Activated naive CD4-positive, alpha-beta T cell treated with anti-CD3 and anti-CD28 coated beads for 36 hours (primary cell): ENCODE measurements at regions not wholly inside any gene's neighbourhood (a gene's known extent, or its start where the extent isn't known, plus 50 kb on each side); places are given as distances from the start of the nearest gene placed in this dataset.

Experiments
- CTCF ChIA-PET: fragments of 350-600 bp; sonication (Branson Sonifier 250); formaldehyde crosslinking; loops from one replicate; lab custom pipeline; 2021; ENCODE audit warnings: antibody characterized with exemption; lab: Charles Lee
- DNase-seq: peaks from one replicate; pipeline ENCODE4 v3.0.0-alpha.2; 2020
- H3K27ac Mint-ChIP-seq: one replicate; pipeline ENCODE4 v1.8.0; 2021; ENCODE audit warnings: mild to moderate bottlenecking, mixed read lengths
- H3K27me3 Mint-ChIP-seq: one replicate; pipeline ENCODE4 v1.8.0; 2021; ENCODE audit warnings: low read depth, mixed read lengths
- H3K36me3 Mint-ChIP-seq: one replicate; pipeline ENCODE4 v1.8.0; 2021; ENCODE audit warnings: low read depth, mixed read lengths
- H3K4me1 Mint-ChIP-seq: one replicate; pipeline ENCODE4 v1.8.0; 2021; ENCODE audit warnings: low read depth, mixed read lengths
- H3K4me3 Mint-ChIP-seq: one replicate; pipeline ENCODE4 v1.8.0; 2021; ENCODE audit warnings: mild to moderate bottlenecking, moderate library complexity, mixed read lengths
- H3K9me3 Mint-ChIP-seq: one replicate; pipeline ENCODE4 v1.8.0; 2021; ENCODE audit warnings: mixed read lengths
- intact Hi-C: fragments of 100-400 bp; cut with micrococcal nuclease; formaldehyde crosslinking; loops from one replicate; pipeline ENCODE4 v1.15.1; 2023

- Mint-ChIP-seq H3K27me3 (no peaks in the 10 kb centered on the region), H3K27ac (no peak overlapping the region), H3K9me3 (peaks cover 15% of the 10 kb centered on the region), H3K4me3 (no peak overlapping the region), H3K36me3 (no peaks in the 10 kb centered on the region), H3K4me1 (no peaks in the 10 kb centered on the region)
- CTCF ChIA-PET, result no interaction called here
- intact Hi-C loops, result no loop called here
- no peak for DNase-seq
Measured at GRCh38 chr12:40586823-40587222, 105.4 kb upstream of the CNTN1 start.

- Mint-ChIP-seq H3K27me3 (no peaks in the 10 kb centered on the region), H3K36me3 (no peaks in the 10 kb centered on the region), H3K4me3 (no peak overlapping the region), H3K9me3 (peaks cover 11% of the 10 kb centered on the region), H3K4me1 (no peaks in the 10 kb centered on the region), H3K27ac (no peak overlapping the region)
- CTCF ChIA-PET, result no interaction called here
- no peak for DNase-seq
- intact Hi-C loops, result no loop called here
Measured at GRCh38 chr12:40587421-40587820, 104.8 kb upstream of the CNTN1 start.

- no peak overlapping the region for H3K27ac Mint-ChIP-seq
- no peaks in the 10 kb centered on the region for H3K27me3 Mint-ChIP-seq
- intact Hi-C loops, result no loop called here
- H3K36me3 Mint-ChIP-seq, result no peaks in the 10 kb centered on the region
- no peak overlapping the region for H3K4me3 Mint-ChIP-seq
- no peaks in the 10 kb centered on the region for H3K4me1 Mint-ChIP-seq
- CTCF ChIA-PET, result no interaction called here
- H3K9me3 Mint-ChIP-seq, result peaks cover 9% of the 10 kb centered on the region
- no peak for DNase-seq
Measured at GRCh38 chr12:40587970-40588369, 104.3 kb upstream of the CNTN1 start.

- no peak for DNase-seq
- intact Hi-C loops, result no loop called here
- CTCF ChIA-PET, result no interaction called here
- H3K9me3 Mint-ChIP-seq, result peaks cover 7% of the 10 kb centered on the region
- no peak overlapping the region for H3K27ac Mint-ChIP-seq
- no peaks in the 10 kb centered on the region for H3K36me3 Mint-ChIP-seq
- H3K27me3 Mint-ChIP-seq, result no peaks in the 10 kb centered on the region
- H3K4me3 Mint-ChIP-seq, result no peak overlapping the region
- H3K4me1 Mint-ChIP-seq, result no peaks in the 10 kb centered on the region
Measured at GRCh38 chr12:40597133-40597532, 95.1 kb upstream of the CNTN1 start.

GRCh38 chr12:40598073-40598472, 94.2 kb upstream of the CNTN1 start:
- intact Hi-C loops, result no loop called here
- CTCF ChIA-PET, result no interaction called here
- Mint-ChIP-seq H3K27ac (no peak overlapping the region), H3K27me3 (no peaks in the 10 kb centered on the region), H3K4me1 (no peaks in the 10 kb centered on the region), H3K36me3 (no peaks in the 10 kb centered on the region), H3K9me3 (peaks cover 7% of the 10 kb centered on the region), H3K4me3 (no peak overlapping the region)
- no peak for DNase-seq

- CTCF ChIA-PET, result no interaction called here
- no peaks in the 10 kb centered on the region for H3K36me3 Mint-ChIP-seq
- intact Hi-C loops, result no loop called here
- no peaks in the 10 kb centered on the region for H3K4me1 Mint-ChIP-seq
- no peak overlapping the region for H3K27ac Mint-ChIP-seq
- no peaks in the 10 kb centered on the region for H3K27me3 Mint-ChIP-seq
- H3K4me3 Mint-ChIP-seq, result no peak overlapping the region
- peaks cover 4% of the 10 kb centered on the region for H3K9me3 Mint-ChIP-seq
- DNase-seq, result no peak
Measured at GRCh38 chr12:40602562-40602961, 89.7 kb upstream of the CNTN1 start.

- H3K27ac Mint-ChIP-seq, result no peak overlapping the region
- no peak for DNase-seq
Measured at GRCh38 chr12:40614923-40615322, 77.3 kb upstream of the CNTN1 start.

GRCh38 chr12:40615590-40615989, 76.6 kb upstream of the CNTN1 start:
- intact Hi-C loops, result no loop called here
- no peak for DNase-seq
- no peaks in the 10 kb centered on the region for H3K27me3 Mint-ChIP-seq
- no peaks in the 10 kb centered on the region for H3K36me3 Mint-ChIP-seq
- no peak overlapping the region for H3K27ac Mint-ChIP-seq
- CTCF ChIA-PET, result no interaction called here
- no peaks in the 10 kb centered on the region for H3K4me1 Mint-ChIP-seq
- H3K9me3 Mint-ChIP-seq, result no peaks in the 10 kb centered on the region
- no peak overlapping the region for H3K4me3 Mint-ChIP-seq

More at GRCh38 chr12:40614923-40615322, 77.3 kb upstream of the CNTN1 start:
- intact Hi-C loops, result no loop called here
- Mint-ChIP-seq H3K4me1 (no peaks in the 10 kb centered on the region), H3K27me3 (no peaks in the 10 kb centered on the region), H3K4me3 (no peak overlapping the region), H3K36me3 (no peaks in the 10 kb centered on the region), H3K9me3 (no peaks in the 10 kb centered on the region)
- CTCF ChIA-PET, result no interaction called here

- Mint-ChIP-seq H3K4me1 (no peaks in the 10 kb centered on the region), H3K27me3 (no peaks in the 10 kb centered on the region), H3K4me3 (no peak overlapping the region), H3K27ac (no peak overlapping the region), H3K36me3 (no peaks in the 10 kb centered on the region), H3K9me3 (no peaks in the 10 kb centered on the region)
- intact Hi-C loops, result no loop called here
- CTCF ChIA-PET, result no interaction called here
- no peak for DNase-seq
Measured at GRCh38 chr12:40616383-40616915, 75.8 kb upstream of the CNTN1 start.

GRCh38 chr12:40618636-40619035, 73.6 kb upstream of the CNTN1 start:
- intact Hi-C loops, result no loop called here
- DNase-seq, result no peak
- CTCF ChIA-PET, result no interaction called here
- Mint-ChIP-seq H3K4me1 (no peaks in the 10 kb centered on the region), H3K9me3 (no peaks in the 10 kb centered on the region), H3K36me3 (no peaks in the 10 kb centered on the region), H3K27ac (no peak overlapping the region), H3K27me3 (no peaks in the 10 kb centered on the region), H3K4me3 (no peak overlapping the region)

GRCh38 chr12:40620564-40621019, 71.6 kb upstream of the CNTN1 start:
- H3K27me3 Mint-ChIP-seq, result no peaks in the 10 kb centered on the region
- no peak for DNase-seq
- no peak overlapping the region for H3K27ac Mint-ChIP-seq
- no peak overlapping the region for H3K4me3 Mint-ChIP-seq
- H3K9me3 Mint-ChIP-seq, result no peaks in the 10 kb centered on the region
- no peaks in the 10 kb centered on the region for H3K4me1 Mint-ChIP-seq
- H3K36me3 Mint-ChIP-seq, result no peaks in the 10 kb centered on the region
- intact Hi-C loops, result no loop called here
- CTCF ChIA-PET, result interaction anchor here (0.6 to 1.6 kb wide), 3 partner anchors 12 to 338 kb away, joined by 3 to 5 read pairs (median 3); no protein-coding TSS in a partner anchor

- intact Hi-C loops, result loop anchor here (1.0 kb wide), 1 partner anchor 299 kb away; no protein-coding TSS in a partner anchor
- Mint-ChIP-seq H3K27ac (no peak overlapping the region), H3K4me1 (no peaks in the 10 kb centered on the region), H3K27me3 (no peaks in the 10 kb centered on the region), H3K36me3 (no peaks in the 10 kb centered on the region), H3K9me3 (no peaks in the 10 kb centered on the region), H3K4me3 (no peak overlapping the region)
- CTCF ChIA-PET, result interaction anchor here (0.6 to 1.1 kb wide), 2 partner anchors 43 to 241 kb away, joined by 3 to 5 read pairs; no protein-coding TSS in a partner anchor
- DNase-seq, result peak; percentile 53
Measured at GRCh38 chr12:40622246-40622838, 69.9 kb upstream of the CNTN1 start.

GRCh38 chr12:40632171-40632570, 60.1 kb upstream of the CNTN1 start:
- intact Hi-C loops, result no loop called here
- no peaks in the 10 kb centered on the region for H3K27me3 Mint-ChIP-seq
- H3K9me3 Mint-ChIP-seq, result peaks cover 3% of the 10 kb centered on the region

More at GRCh38 chr12:40632171-40632570, 60.1 kb upstream of the CNTN1 start:
- Mint-ChIP-seq H3K4me1 (no peaks in the 10 kb centered on the region), H3K4me3 (no peak overlapping the region), H3K27ac (no peak overlapping the region), H3K36me3 (no peaks in the 10 kb centered on the region)
- CTCF ChIA-PET, result interaction anchor here (1.7 kb wide), 1 partner anchor 11 kb away, joined by 5 read pairs; no protein-coding TSS in a partner anchor
- no peak for DNase-seq
